Stimulated activated CD8-positive, alpha-beta memory T cell treated with anti-CD3 and anti-CD28 coated beads, Interleukin-2, amount 100 ng/mL, for 48 hours (primary cell): ENCODE measurements at regions not wholly inside any gene's neighbourhood (a gene's known extent, or its start where the extent isn't known, plus 50 kb on each side); places are given as distances from the start of the nearest gene placed in this dataset.

Experiments
- DNase-seq, 2 donors: peaks; one replicate each; pipeline ENCODE4 v3.0.0-alpha.2; 2020; ENCODE audit warnings: low read depth in 2 of 2

GRCh38 chr12:116402163-116402939 is 124.9 kb upstream of the MED13L start:
- DNase-seq, result no peak

GRCh38 chr12:116403546-116403945 is 126.1 kb upstream of the MED13L start:
- DNase-seq, result no peak

- DNase-seq, result no peak
Observed at GRCh38 chr12:116404247-116404646, 126.8 kb upstream of the MED13L start.

GRCh38 chr12:116404913-116405611 is 127.6 kb upstream of the MED13L start:
- no peak for DNase-seq

- DNase-seq, result no peak
Observed at GRCh38 chr12:116406529-116406928, 129.0 kb upstream of the MED13L start.

- no peak for DNase-seq
Observed at GRCh38 chr12:116408489-116409250, 131.2 kb upstream of the MED13L start.

GRCh38 chr12:116411977-116412376 is 134.5 kb upstream of the MED13L start:
- no peak for DNase-seq

GRCh38 chr12:116414891-116415290 is 137.4 kb upstream of the MED13L start:
- DNase-seq, result no peak

- DNase-seq, result no peak
Observed at GRCh38 chr12:116415408-116416108, 138.1 kb upstream of the MED13L start.

- DNase-seq, result no peak
Observed at GRCh38 chr12:116416166-116416565, 138.7 kb upstream of the MED13L start.

- no peak for DNase-seq
Observed at GRCh38 chr12:116418551-116418950, 140.6 kb upstream of the MAP1LC3B2 start.

GRCh38 chr12:116420227-116420880 is 138.8 kb upstream of the MAP1LC3B2 start:
- DNase-seq, result no peak

- DNase-seq, result no peak
Observed at GRCh38 chr12:116421785-116422538, 137.2 kb upstream of the MAP1LC3B2 start.

GRCh38 chr12:116423094-116423493 is 136.1 kb upstream of the MAP1LC3B2 start:
- no peak for DNase-seq

- DNase-seq, result no peak
Observed at GRCh38 chr12:116425256-116426193, 133.7 kb upstream of the MAP1LC3B2 start.

GRCh38 chr12:116426391-116427136 is 132.6 kb upstream of the MAP1LC3B2 start:
- DNase-seq, result no peak

GRCh38 chr12:116427200-116427930 is 131.8 kb upstream of the MAP1LC3B2 start:
- no peak for DNase-seq

- no peak for DNase-seq
Observed at GRCh38 chr12:116429826-116430360, 129.3 kb upstream of the MAP1LC3B2 start.
